IPS-18c (cell line): ENCODE measurements at regions not wholly inside any gene's neighbourhood (a gene's known extent, or its start where the extent isn't known, plus 50 kb on each side); places are given as distances from the start of the nearest gene placed in this dataset.

Experiments
- H3K4me3 ChIP-seq: 2 replicates; pipeline ENCODE4 v1.7.0; 2013; ENCODE audit warnings: low read depth, mild to moderate bottlenecking, low read length, moderate library complexity; ENCODE audit not compliant: insufficient read depth
- H3K9me3 ChIP-seq: one replicate; pipeline ENCODE4 v1.6.1; 2013; ENCODE audit warnings: mild to moderate bottlenecking, low read length, moderate library complexity; ENCODE audit not compliant: control insufficient read depth, insufficient read depth

- no peak overlapping the region for H3K4me3 ChIP-seq
- H3K9me3 ChIP-seq, result no peaks in the 10 kb centered on the region
Observed at GRCh38 chr3:159216311-159216710, 414.5 kb downstream of the MFSD1 start.

- H3K4me3 ChIP-seq, result no peak overlapping the region
Observed at GRCh38 chr3:159219231-159219630, 417.4 kb downstream of the MFSD1 start.

GRCh38 chr3:159221335-159221734 is 419.5 kb downstream of the MFSD1 start:
- no peak overlapping the region for H3K4me3 ChIP-seq
- H3K9me3 ChIP-seq, result no peaks in the 10 kb centered on the region

More at GRCh38 chr3:159219231-159219630, 417.4 kb downstream of the MFSD1 start:
- H3K9me3 ChIP-seq, result no peaks in the 10 kb centered on the region

GRCh38 chr3:159229116-159229680 is 427.3 kb downstream of the MFSD1 start:
- Histone ChIP-seq H3K4me3 (no peak overlapping the region), H3K9me3 (no peaks in the 10 kb centered on the region)

- no peak overlapping the region for H3K4me3 ChIP-seq
- H3K9me3 ChIP-seq, result no peaks in the 10 kb centered on the region
Observed at GRCh38 chr3:159232966-159233365, 431.1 kb downstream of the MFSD1 start.

- Histone ChIP-seq H3K9me3 (no peaks in the 10 kb centered on the region), H3K4me3 (no peak overlapping the region)
Observed at GRCh38 chr3:159233734-159234133, 431.9 kb downstream of the MFSD1 start.

GRCh38 chr3:159234306-159234705 is 432.5 kb downstream of the MFSD1 start:
- no peaks in the 10 kb centered on the region for H3K9me3 ChIP-seq

GRCh38 chr3:159236321-159236720 is 434.5 kb downstream of the MFSD1 start:
- no peak overlapping the region for H3K4me3 ChIP-seq
- H3K9me3 ChIP-seq, result no peaks in the 10 kb centered on the region

More at GRCh38 chr3:159234306-159234705, 432.5 kb downstream of the MFSD1 start:
- H3K4me3 ChIP-seq, result no peak overlapping the region

GRCh38 chr3:159237226-159237625 is 435.4 kb downstream of the MFSD1 start:
- Histone ChIP-seq H3K9me3 (no peaks in the 10 kb centered on the region), H3K4me3 (no peak overlapping the region)

- H3K4me3 ChIP-seq, result no peak overlapping the region
- no peaks in the 10 kb centered on the region for H3K9me3 ChIP-seq
Observed at GRCh38 chr3:159238646-159239045, 436.8 kb downstream of the MFSD1 start.

GRCh38 chr3:159239059-159239458 is 437.2 kb downstream of the MFSD1 start:
- H3K9me3 ChIP-seq, result no peaks in the 10 kb centered on the region
- H3K4me3 ChIP-seq, result no peak overlapping the region

- Histone ChIP-seq H3K9me3 (no peaks in the 10 kb centered on the region), H3K4me3 (no peak overlapping the region)
Observed at GRCh38 chr3:159244933-159245332, 443.1 kb downstream of the MFSD1 start.

GRCh38 chr3:159245871-159246270 is 444.0 kb downstream of the MFSD1 start:
- Histone ChIP-seq H3K9me3 (no peaks in the 10 kb centered on the region), H3K4me3 (no peak overlapping the region)

- Histone ChIP-seq H3K9me3 (no peaks in the 10 kb centered on the region), H3K4me3 (no peak overlapping the region)
Observed at GRCh38 chr3:159246385-159246784, 444.5 kb downstream of the MFSD1 start.

- H3K9me3 ChIP-seq, result no peaks in the 10 kb centered on the region
- no peak overlapping the region for H3K4me3 ChIP-seq
Observed at GRCh38 chr3:159249472-159250174, 447.8 kb downstream of the MFSD1 start.

GRCh38 chr3:159250961-159251360 is 449.1 kb downstream of the MFSD1 start:
- Histone ChIP-seq H3K9me3 (no peaks in the 10 kb centered on the region), H3K4me3 (no peak overlapping the region)

GRCh38 chr3:159252274-159252673 is 450.4 kb downstream of the MFSD1 start:
- Histone ChIP-seq H3K9me3 (no peaks in the 10 kb centered on the region), H3K4me3 (no peak overlapping the region)

GRCh38 chr3:159252772-159253384 is 451.0 kb downstream of the MFSD1 start:
- Histone ChIP-seq H3K9me3 (no peaks in the 10 kb centered on the region), H3K4me3 (no peak overlapping the region)
